ENCODE measurements at regions not wholly inside any gene's neighbourhood (a gene's known extent, or its start where the extent isn't known, plus 50 kb on each side); places are given as distances from the start of the nearest gene placed in this dataset.
"Not testable (repeated sequence)": the region's sequence is repeated elsewhere in the genome, so short reads cannot be mapped to it uniquely, and the experiment has no call there.

DNA sequence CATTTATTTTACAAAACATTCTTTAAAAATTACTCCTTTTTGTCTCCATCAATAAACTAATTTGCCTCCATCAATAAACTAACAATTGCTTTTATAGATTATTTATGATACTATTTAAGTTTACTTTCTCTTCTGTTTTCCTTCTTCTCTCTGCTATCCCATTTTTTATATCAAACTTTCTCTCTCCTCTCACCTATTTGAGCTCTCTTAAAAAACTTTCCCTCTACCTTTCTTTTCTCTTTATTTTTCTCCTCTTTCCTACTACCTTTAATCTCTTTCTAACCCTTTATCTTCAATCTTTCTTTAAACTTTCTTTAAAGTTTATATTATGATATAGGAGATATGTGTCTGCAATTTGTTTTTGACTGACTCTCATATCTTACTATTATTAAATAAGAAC lies 566.4 kb downstream of the DACH1 start:
- H3K4me1 ChIP-seq (ENCODE audit: insufficient read depth, low read length) = no peaks in the 10 kb centered on the region
- H3K27ac ChIP-seq (ENCODE audit: low read depth, low read length) = no peak overlapping the region
- no peak overlapping the region for H3K9ac ChIP-seq (ENCODE audit: low read length)
- no peak overlapping the region for H3K4me3 ChIP-seq (ENCODE audit: low read depth in 1 of 2, low read length in 2 of 2)
- H3K36me3 ChIP-seq (ENCODE audit: insufficient read depth, low read length) = no peaks in the 10 kb centered on the region
- H3K9me3 ChIP-seq (ENCODE audit: low read length) = no peaks in the 10 kb centered on the region
- H3K27me3 ChIP-seq (ENCODE audit: control insufficient read depth in 1 of 2, insufficient read depth in 2 of 2, low read length in 2 of 2) = no peaks in the 10 kb centered on the region

DNA sequence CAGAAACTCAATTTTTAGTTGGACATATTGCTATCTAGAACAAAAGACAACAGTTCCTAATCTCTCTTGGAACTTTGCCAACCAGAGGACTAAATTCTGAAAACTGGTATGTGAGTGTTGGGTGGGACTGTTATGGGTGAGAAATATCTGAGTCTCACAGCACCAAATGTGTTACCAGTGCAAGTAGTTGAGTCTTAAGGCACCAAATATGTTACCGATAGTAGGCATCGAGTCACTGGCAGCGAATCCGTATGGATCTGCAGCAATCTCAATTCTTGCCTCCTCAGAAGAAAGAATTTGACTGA lies 575.2 kb downstream of the DACH1 start:
- H3K9me3 ChIP-seq (ENCODE audit: low read length) = no peaks in the 10 kb centered on the region
- H3K9ac ChIP-seq (ENCODE audit: low read length) = no peak overlapping the region
- no peaks in the 10 kb centered on the region for H3K27me3 ChIP-seq (ENCODE audit: control insufficient read depth in 1 of 2, insufficient read depth in 2 of 2, low read length in 2 of 2)
- H3K27ac ChIP-seq (ENCODE audit: low read depth, low read length) = no peak overlapping the region
- H3K4me1 ChIP-seq (ENCODE audit: insufficient read depth, low read length) = no peaks in the 10 kb centered on the region
- no peaks in the 10 kb centered on the region for H3K36me3 ChIP-seq (ENCODE audit: insufficient read depth, low read length)
- no peak overlapping the region for H3K4me3 ChIP-seq (ENCODE audit: low read depth in 1 of 2, low read length in 2 of 2)

DNA sequence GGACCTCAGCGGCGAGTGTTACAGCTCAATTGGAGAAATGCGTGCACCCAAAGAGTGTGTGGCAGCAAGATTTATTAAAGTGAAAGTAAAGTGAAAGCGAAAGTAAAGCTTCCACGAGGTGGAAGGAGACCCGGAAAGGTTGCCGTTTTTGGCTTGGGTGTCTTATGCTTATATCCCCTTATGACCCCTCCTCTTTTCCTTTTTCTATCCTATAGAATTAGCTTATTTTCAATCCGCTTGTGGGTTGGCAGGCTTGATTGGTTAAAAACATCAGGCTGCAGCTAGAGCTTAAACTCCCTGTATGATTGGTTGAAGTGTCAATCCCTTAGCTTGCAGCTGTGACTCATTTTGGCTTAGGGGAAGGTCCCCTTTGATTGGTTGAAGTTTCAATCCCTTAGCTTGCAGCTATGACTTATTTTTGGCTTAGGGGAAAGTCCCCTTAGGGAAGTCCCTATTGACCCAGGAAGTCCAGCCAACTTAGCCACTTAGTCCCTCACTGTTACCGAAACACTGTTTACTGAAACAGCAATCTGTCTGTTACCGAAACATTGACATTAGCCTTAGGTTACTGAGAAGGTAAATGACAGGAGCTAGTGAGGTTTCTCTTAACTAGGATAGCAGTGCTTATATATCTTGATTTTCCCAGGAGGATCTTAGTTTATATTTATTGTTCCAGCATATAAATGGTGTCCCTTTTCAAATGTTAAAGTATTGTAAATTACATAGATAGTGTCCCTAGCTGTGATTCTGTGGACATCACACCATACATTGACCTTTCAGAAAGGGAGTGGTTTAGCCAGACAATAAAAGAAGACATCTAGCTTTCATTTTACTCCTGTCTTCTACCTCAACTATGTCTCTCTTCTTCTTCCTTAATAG lies 575.8 kb downstream of the DACH1 start:
- peak overlapping the region; percentile 7 to 51 for H3K4me3 ChIP-seq (ENCODE audit: low read depth in 1 of 2, low read length in 2 of 2)
- peak overlapping the region; percentile 27 for H3K9ac ChIP-seq (ENCODE audit: low read length)
- H3K27ac ChIP-seq (ENCODE audit: low read depth, low read length) = no peak overlapping the region
- H3K9me3 ChIP-seq (ENCODE audit: low read length) = no peaks in the 10 kb centered on the region
- H3K4me1 ChIP-seq (ENCODE audit: insufficient read depth, low read length) = no peaks in the 10 kb centered on the region
- no peaks in the 10 kb centered on the region for H3K36me3 ChIP-seq (ENCODE audit: insufficient read depth, low read length)
- no peaks in the 10 kb centered on the region for H3K27me3 ChIP-seq (ENCODE audit: control insufficient read depth in 1 of 2, insufficient read depth in 2 of 2, low read length in 2 of 2)

DNA sequence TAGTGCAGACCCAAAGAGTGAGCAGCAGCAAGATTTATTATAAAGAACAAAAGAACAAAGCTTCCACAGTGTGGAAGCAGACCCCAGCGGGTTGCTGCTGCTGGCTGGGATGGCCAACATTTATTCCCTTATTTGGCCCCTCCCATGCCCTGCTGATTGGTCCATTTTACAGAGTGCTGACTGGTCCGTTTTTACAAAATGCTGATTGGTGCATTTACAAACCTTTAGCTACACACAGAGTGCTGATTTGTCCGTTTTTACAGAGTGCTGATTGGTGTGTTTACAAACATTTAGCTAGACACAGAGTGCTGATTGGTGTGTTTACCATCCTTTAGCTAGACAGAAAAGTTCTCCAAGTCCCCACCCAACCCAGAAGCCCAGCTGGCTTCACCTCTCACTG lies 577.0 kb downstream of the DACH1 start:
- not testable (repeated sequence) for H3K9me3 ChIP-seq (ENCODE audit: low read length); H3K27ac ChIP-seq (ENCODE audit: low read depth, low read length); H3K36me3 ChIP-seq (ENCODE audit: insufficient read depth, low read length); H3K27me3 ChIP-seq (ENCODE audit: control insufficient read depth in 1 of 2, insufficient read depth in 2 of 2, low read length in 2 of 2); H3K4me1 ChIP-seq (ENCODE audit: insufficient read depth, low read length); H3K9ac ChIP-seq (ENCODE audit: low read length)
- H3K4me3 ChIP-seq (ENCODE audit: low read depth in 1 of 2, low read length in 2 of 2) = peak overlapping the region in 1 of 2 donors; percentile 7

DNA sequence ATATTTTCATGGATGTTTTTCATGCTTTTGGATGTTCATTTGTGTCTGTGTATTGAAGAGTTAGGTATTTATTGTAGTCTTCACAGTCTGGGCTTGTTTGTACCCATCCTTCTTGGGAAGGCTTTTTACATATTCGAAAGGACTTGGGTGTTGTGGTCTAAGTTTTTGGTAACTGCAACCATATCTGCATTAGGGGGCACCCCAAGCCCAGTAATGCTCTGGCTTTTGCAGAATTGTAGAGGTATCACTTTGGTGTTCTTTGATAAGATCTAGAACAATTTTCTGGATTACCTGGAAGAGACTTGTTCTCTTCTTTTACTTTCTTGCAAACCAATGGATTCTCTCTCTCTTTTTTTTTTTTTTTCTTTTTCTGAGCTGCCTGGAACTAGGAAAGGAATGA lies 581.3 kb downstream of the DACH1 start:
- Histone ChIP-seq H3K9me3 (ENCODE audit: low read length) (no peaks in the 10 kb centered on the region), H3K27ac (ENCODE audit: low read depth, low read length) (no peak overlapping the region), H3K9ac (ENCODE audit: low read length) (no peak overlapping the region), H3K27me3 (ENCODE audit: control insufficient read depth in 1 of 2, insufficient read depth in 2 of 2, low read length in 2 of 2) (no peaks in the 10 kb centered on the region), H3K4me1 (ENCODE audit: insufficient read depth, low read length) (no peaks in the 10 kb centered on the region), H3K4me3 (ENCODE audit: low read depth in 1 of 2, low read length in 2 of 2) (no peak overlapping the region), H3K36me3 (ENCODE audit: insufficient read depth, low read length) (no peaks in the 10 kb centered on the region)

DNA sequence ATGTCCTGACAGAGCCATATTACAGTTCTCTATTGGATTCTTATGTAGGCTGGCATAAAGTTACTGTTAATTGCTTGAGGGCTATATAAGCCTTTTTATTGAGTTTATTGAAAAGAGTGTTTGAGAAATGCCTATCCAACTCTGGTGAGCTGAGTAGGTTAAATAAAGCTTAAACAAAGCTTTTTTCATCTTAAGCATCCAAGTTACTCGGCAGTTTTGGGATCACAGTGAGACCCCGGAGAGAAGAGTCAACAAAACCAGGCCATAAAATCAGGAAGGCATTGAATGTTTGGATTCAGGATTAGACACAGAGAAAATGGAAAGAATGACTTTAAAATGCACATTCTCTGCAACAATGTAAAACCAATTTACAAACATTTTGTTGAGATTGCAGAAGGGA lies 588.5 kb downstream of the DACH1 start:
- H3K9me3 ChIP-seq (ENCODE audit: low read length) = no peaks in the 10 kb centered on the region
- no peaks in the 10 kb centered on the region for H3K27me3 ChIP-seq (ENCODE audit: control insufficient read depth in 1 of 2, insufficient read depth in 2 of 2, low read length in 2 of 2)
- no peaks in the 10 kb centered on the region for H3K4me1 ChIP-seq (ENCODE audit: insufficient read depth, low read length)
- H3K36me3 ChIP-seq (ENCODE audit: insufficient read depth, low read length) = no peaks in the 10 kb centered on the region
- no peak overlapping the region for H3K9ac ChIP-seq (ENCODE audit: low read length)
- H3K27ac ChIP-seq (ENCODE audit: low read depth, low read length) = no peak overlapping the region
- no peak overlapping the region for H3K4me3 ChIP-seq (ENCODE audit: low read depth in 1 of 2, low read length in 2 of 2)

DNA sequence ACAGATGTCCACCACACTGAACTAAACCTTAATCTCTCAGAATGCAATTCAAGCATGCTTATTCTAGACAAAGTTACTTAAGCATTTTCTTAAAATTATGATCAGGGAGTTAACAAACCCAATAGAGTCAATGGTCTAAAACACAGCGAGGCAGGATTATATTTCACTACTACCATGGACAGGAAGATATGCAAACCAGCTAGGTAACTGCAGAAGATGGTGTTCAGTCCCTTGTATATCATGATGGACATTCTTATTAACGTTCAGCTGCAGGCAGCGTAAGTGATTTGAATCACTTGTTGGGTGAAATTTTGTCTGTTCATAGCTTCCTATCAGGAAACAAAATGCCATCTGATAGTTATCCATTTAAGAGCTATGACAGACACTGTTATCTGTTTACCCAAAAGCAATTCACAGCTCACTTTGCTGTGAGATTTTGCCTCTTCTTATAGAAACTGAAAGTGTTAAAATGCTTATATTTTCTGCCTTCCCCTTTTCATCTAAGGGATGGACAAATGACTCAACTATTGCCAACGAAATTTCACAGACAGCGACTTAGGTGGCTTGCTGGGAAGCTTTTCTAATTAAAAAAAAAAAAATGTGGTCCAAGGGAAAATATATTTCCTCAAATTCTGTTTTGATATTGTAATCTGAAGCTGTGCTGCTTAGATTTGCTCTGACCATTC lies 591.9 kb downstream of the DACH1 start:
- Histone ChIP-seq H3K4me1 (ENCODE audit: insufficient read depth, low read length) (no peaks in the 10 kb centered on the region), H3K9ac (ENCODE audit: low read length) (no peak overlapping the region), H3K4me3 (ENCODE audit: low read depth in 1 of 2, low read length in 2 of 2) (no peak overlapping the region), H3K27ac (ENCODE audit: low read depth, low read length) (no peak overlapping the region), H3K36me3 (ENCODE audit: insufficient read depth, low read length) (no peaks in the 10 kb centered on the region), H3K9me3 (ENCODE audit: low read length) (no peaks in the 10 kb centered on the region), H3K27me3 (ENCODE audit: control insufficient read depth in 1 of 2, insufficient read depth in 2 of 2, low read length in 2 of 2) (no peaks in the 10 kb centered on the region)

DNA sequence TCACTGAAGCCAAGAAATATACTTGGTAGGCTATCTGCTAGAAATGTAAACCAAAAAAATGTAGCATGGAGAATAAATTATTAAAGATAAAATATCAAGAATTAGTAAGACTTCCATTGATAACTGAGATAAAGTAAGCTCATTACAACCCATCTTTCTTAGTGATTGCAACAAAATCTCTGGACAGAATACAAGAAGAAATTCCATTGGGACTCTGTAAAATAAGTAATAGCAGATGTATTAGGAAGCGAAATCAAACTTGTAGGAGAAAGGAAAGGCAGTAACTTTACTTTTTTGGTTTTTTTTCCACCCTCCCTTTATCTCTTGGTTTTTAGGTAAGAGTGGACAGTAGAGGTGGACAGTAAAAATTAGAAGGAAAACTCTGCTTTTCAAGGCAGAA lies 605.7 kb downstream of the DACH1 start:
- Histone ChIP-seq H3K36me3 (ENCODE audit: insufficient read depth, low read length) (no peaks in the 10 kb centered on the region), H3K4me1 (ENCODE audit: insufficient read depth, low read length) (no peaks in the 10 kb centered on the region), H3K27ac (ENCODE audit: low read depth, low read length) (no peak overlapping the region), H3K27me3 (ENCODE audit: control insufficient read depth in 1 of 2, insufficient read depth in 2 of 2, low read length in 2 of 2) (no peaks in the 10 kb centered on the region), H3K9me3 (ENCODE audit: low read length) (no peaks in the 10 kb centered on the region), H3K9ac (ENCODE audit: low read length) (no peak overlapping the region), H3K4me3 (ENCODE audit: low read depth in 1 of 2, low read length in 2 of 2) (no peak overlapping the region)

DNA sequence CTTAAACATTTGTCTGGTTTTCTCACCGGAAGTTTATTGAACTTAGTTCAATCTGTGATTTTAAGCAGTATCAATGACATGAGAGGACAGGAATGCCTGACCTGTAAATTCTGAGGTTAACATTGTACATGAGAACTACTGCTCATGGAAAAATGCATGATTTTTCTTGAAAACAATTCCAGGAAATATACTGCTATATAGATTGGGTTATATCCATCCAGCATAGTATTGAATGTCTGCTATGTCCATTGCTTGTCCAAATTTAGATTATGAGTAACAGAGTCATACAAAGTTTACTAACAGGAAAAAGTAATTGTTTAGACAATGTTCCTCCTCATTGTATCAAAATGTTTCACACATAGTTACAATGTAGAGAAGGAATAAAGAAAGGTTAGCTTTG lies 606.8 kb downstream of the DACH1 start:
- Histone ChIP-seq H3K36me3 (ENCODE audit: insufficient read depth, low read length) (no peaks in the 10 kb centered on the region), H3K27ac (ENCODE audit: low read depth, low read length) (no peak overlapping the region), H3K4me1 (ENCODE audit: insufficient read depth, low read length) (no peaks in the 10 kb centered on the region), H3K27me3 (ENCODE audit: control insufficient read depth in 1 of 2, insufficient read depth in 2 of 2, low read length in 2 of 2) (no peaks in the 10 kb centered on the region), H3K4me3 (ENCODE audit: low read depth in 1 of 2, low read length in 2 of 2) (no peak overlapping the region), H3K9me3 (ENCODE audit: low read length) (no peaks in the 10 kb centered on the region), H3K9ac (ENCODE audit: low read length) (no peak overlapping the region)

DNA sequence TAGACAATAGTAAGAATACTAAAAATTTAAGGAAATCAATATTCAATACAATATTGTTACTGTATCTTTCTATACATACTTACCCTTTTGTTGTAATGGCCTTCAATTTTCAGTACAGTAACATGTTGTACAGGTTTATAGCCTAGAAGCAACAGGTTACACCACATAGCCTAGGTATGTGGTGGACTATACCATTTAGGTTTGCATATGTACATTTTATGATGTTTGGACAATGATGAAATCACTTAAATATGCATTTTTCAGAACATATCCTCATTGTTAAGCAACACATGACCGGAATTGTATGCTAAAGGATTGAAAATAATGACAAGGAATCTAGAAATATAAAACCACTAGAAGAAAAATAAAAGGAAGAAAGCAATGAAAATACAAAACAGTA lies 611.4 kb downstream of the DACH1 start:
- Histone ChIP-seq H3K4me3 (ENCODE audit: low read depth in 1 of 2, low read length in 2 of 2) (no peak overlapping the region), H3K9ac (ENCODE audit: low read length) (no peak overlapping the region), H3K27me3 (ENCODE audit: control insufficient read depth in 1 of 2, insufficient read depth in 2 of 2, low read length in 2 of 2) (no peaks in the 10 kb centered on the region), H3K9me3 (ENCODE audit: low read length) (no peaks in the 10 kb centered on the region), H3K36me3 (ENCODE audit: insufficient read depth, low read length) (no peaks in the 10 kb centered on the region), H3K4me1 (ENCODE audit: insufficient read depth, low read length) (no peaks in the 10 kb centered on the region), H3K27ac (ENCODE audit: low read depth, low read length) (no peak overlapping the region)

DNA sequence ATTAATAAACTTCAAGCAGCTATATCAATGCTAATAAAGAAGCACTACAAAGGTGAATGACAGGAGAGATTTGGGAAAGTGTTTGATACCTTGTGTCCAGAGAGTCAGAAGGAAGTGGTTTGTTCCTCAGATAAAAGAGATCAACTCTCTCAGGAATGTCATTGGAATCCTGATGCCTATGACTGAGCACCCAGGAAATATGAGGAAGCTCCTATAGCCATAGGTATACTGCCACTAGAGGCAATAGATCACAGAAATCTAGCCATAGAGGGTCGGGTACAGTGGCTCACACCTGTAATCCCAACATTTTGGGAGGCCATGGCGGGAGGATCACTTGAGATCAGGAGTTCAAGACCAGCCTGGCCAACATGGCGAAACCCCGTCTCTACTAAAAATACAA lies 612.6 kb downstream of the DACH1 start:
- no peak overlapping the region for H3K4me3 ChIP-seq (ENCODE audit: low read depth in 1 of 2, low read length in 2 of 2)
- no peaks in the 10 kb centered on the region for H3K27me3 ChIP-seq (ENCODE audit: control insufficient read depth in 1 of 2, insufficient read depth in 2 of 2, low read length in 2 of 2)
- H3K4me1 ChIP-seq (ENCODE audit: insufficient read depth, low read length) = no peaks in the 10 kb centered on the region
- no peak overlapping the region for H3K27ac ChIP-seq (ENCODE audit: low read depth, low read length)
- H3K36me3 ChIP-seq (ENCODE audit: insufficient read depth, low read length) = no peaks in the 10 kb centered on the region
- H3K9ac ChIP-seq (ENCODE audit: low read length) = no peak overlapping the region
- H3K9me3 ChIP-seq (ENCODE audit: low read length) = no peaks in the 10 kb centered on the region

DNA sequence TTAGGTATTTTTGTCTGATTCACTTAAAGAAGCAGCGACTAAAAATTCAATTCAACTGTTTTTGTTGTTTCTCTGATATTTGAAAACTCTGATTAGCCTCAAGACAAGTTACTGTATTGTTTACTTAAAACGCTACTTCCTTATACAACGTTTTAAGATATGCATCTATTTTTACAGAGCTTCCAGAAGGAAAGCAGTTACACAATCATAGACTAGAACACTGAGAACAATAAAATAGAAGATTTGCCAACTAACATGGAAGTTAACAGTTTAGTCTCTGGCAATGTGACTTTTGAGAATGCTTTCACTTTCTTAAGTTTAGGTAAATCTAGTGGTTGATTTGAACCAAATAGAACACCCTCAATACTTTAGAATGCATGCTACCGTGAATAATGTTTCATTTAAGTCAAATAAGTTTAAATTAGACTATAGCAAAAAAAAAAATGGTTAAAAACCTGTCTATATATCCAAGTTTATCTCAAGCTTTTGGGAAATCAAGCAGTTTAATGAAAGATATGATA lies 614.8 kb downstream of the DACH1 start:
- no peaks in the 10 kb centered on the region for H3K9me3 ChIP-seq (ENCODE audit: low read length)
- H3K36me3 ChIP-seq (ENCODE audit: insufficient read depth, low read length) = no peaks in the 10 kb centered on the region
- H3K27me3 ChIP-seq (ENCODE audit: control insufficient read depth in 1 of 2, insufficient read depth in 2 of 2, low read length in 2 of 2) = no peaks in the 10 kb centered on the region
- no peak overlapping the region for H3K27ac ChIP-seq (ENCODE audit: low read depth, low read length)
- no peak overlapping the region for H3K9ac ChIP-seq (ENCODE audit: low read length)
- H3K4me1 ChIP-seq (ENCODE audit: insufficient read depth, low read length) = no peaks in the 10 kb centered on the region
- H3K4me3 ChIP-seq (ENCODE audit: low read depth in 1 of 2, low read length in 2 of 2) = no peak overlapping the region
